Ascending aorta (tissue), 2 donors: ENCODE measurements at regions not wholly inside any gene's neighbourhood (a gene's known extent, or its start where the extent isn't known, plus 50 kb on each side); places are given as distances from the start of the nearest gene placed in this dataset.

Experiments
- DNase-seq, 2 donors: peaks; one replicate each; pipeline ENCODE4 v3.0.0-alpha.2; 2019; ENCODE audit warnings: low spot score in 2 of 2
- H3K27ac ChIP-seq, 2 donors: fragments of 200-600 bp; sonication (generic); one replicate each; pipeline ENCODE4 v1.5.1; 2016 to 2017; ENCODE audit warnings: mild to moderate bottlenecking in 1 of 2
- H3K27me3 ChIP-seq: fragments of 200-600 bp; sonication (generic); one replicate; pipeline ENCODE4 v1.5.1; 2017
- H3K36me3 ChIP-seq, 2 donors: fragments of 200-600 bp; sonication (generic); one replicate each; pipeline ENCODE4 v1.5.1; 2016
- H3K4me1 ChIP-seq, 2 donors: fragments of 200-600 bp; sonication (generic); one replicate each; pipeline ENCODE4 v1.5.1; 2016 to 2017; ENCODE audit warnings: mild to moderate bottlenecking in 1 of 2
- H3K4me3 ChIP-seq, 2 donors: fragments of 200-600 bp; sonication (generic); one replicate each; pipeline ENCODE4 v1.5.1; 2016 to 2017; ENCODE audit warnings: mild to moderate bottlenecking in 1 of 2
- H3K9me3 ChIP-seq, 2 donors: fragments of 200-600 bp; sonication (generic); one replicate each; pipeline ENCODE4 v1.5.1; 2016
- CTCF ChIP-seq, 3 experiments: fragments of 200-600 bp in 2 of 3; fragments of 450-650 bp in 1 of 3; sonication (generic) in 2 of 3; IDR thresholded peaks; one replicate each; pipeline ENCODE4 v1.5.1; 2016 to 2019; ENCODE audit warnings: antibody characterized with exemption in 3 of 3, mild to moderate bottlenecking in 1 of 3, moderate library complexity in 1 of 3
- intact Hi-C: fragments of 100-400 bp; cut with DNase I; formaldehyde crosslinking; loops from one replicate; pipeline ENCODE4 v1.15.1; 2023

GRCh38 chr14:97900196-97900854 lies 1103.1 kb downstream of the VRK1 start:
- intact Hi-C loops: no loop called here

GRCh38 chr14:97902630-97903029 lies 1105.4 kb downstream of the VRK1 start:
- no peak overlapping the region for H3K27ac ChIP-seq
- intact Hi-C loops: no loop called here

More at GRCh38 chr14:97900196-97900854, 1103.1 kb downstream of the VRK1 start:
- no peak for TF ChIP-seq CTCF (IDR thresholded peaks at IDR 0.05)
- DNase-seq: no peak
- H3K4me1 ChIP-seq: no peaks in the 10 kb centered on the region
- no peaks in the 10 kb centered on the region for H3K36me3 ChIP-seq
- no peak overlapping the region for H3K27ac ChIP-seq
- no peaks in the 10 kb centered on the region for H3K27me3 ChIP-seq
- no peak overlapping the region for H3K4me3 ChIP-seq
- no peaks in the 10 kb centered on the region for H3K9me3 ChIP-seq

GRCh38 chr14:97903821-97904220 lies 1106.6 kb downstream of the VRK1 start:
- no peak overlapping the region for H3K27ac ChIP-seq

More at GRCh38 chr14:97902630-97903029, 1105.4 kb downstream of the VRK1 start:
- Histone ChIP-seq H3K9me3 (no peaks in the 10 kb centered on the region), H3K4me1 (no peaks in the 10 kb centered on the region), H3K4me3 (no peak overlapping the region), H3K27me3 (no peaks in the 10 kb centered on the region), H3K36me3 (no peaks in the 10 kb centered on the region)
- TF ChIP-seq CTCF (IDR thresholded peaks at IDR 0.05): no peak
- no peak for DNase-seq

GRCh38 chr14:97912217-97912616 lies 1115.0 kb downstream of the VRK1 start:
- no peaks in the 10 kb centered on the region for H3K36me3 ChIP-seq
- no peaks in the 10 kb centered on the region for H3K4me1 ChIP-seq
- intact Hi-C loops: no loop called here
- H3K27me3 ChIP-seq: no peaks in the 10 kb centered on the region
- no peak overlapping the region for H3K27ac ChIP-seq
- no peak overlapping the region for H3K4me3 ChIP-seq
- no peak for TF ChIP-seq CTCF (IDR thresholded peaks at IDR 0.05)
- DNase-seq: no peak
- H3K9me3 ChIP-seq: no peaks in the 10 kb centered on the region

More at GRCh38 chr14:97903821-97904220, 1106.6 kb downstream of the VRK1 start:
- DNase-seq: no peak
- H3K27me3 ChIP-seq: no peaks in the 10 kb centered on the region
- H3K36me3 ChIP-seq: no peaks in the 10 kb centered on the region
- H3K4me3 ChIP-seq: no peak overlapping the region
- H3K9me3 ChIP-seq: no peaks in the 10 kb centered on the region
- intact Hi-C loops: no loop called here
- no peak for TF ChIP-seq CTCF (IDR thresholded peaks at IDR 0.05)
- H3K4me1 ChIP-seq: no peaks in the 10 kb centered on the region

GRCh38 chr14:97916100-97916499 lies 1118.9 kb downstream of the VRK1 start:
- intact Hi-C loops: no loop called here
- H3K4me1 ChIP-seq: no peaks in the 10 kb centered on the region
- no peaks in the 10 kb centered on the region for H3K36me3 ChIP-seq
- H3K9me3 ChIP-seq: no peaks in the 10 kb centered on the region
- H3K4me3 ChIP-seq: no peak overlapping the region
- H3K27me3 ChIP-seq: no peaks in the 10 kb centered on the region
- no peak overlapping the region for H3K27ac ChIP-seq
- no peak for DNase-seq
- TF ChIP-seq CTCF (IDR thresholded peaks at IDR 0.05): no peak
